GM18508 (cell line): ENCODE measurements at regions not wholly inside any gene's neighbourhood (a gene's known extent, or its start where the extent isn't known, plus 50 kb on each side); places are given as distances from the start of the nearest gene placed in this dataset.
"Not testable (repeated sequence)": the region's sequence is repeated elsewhere in the genome, so short reads cannot be mapped to it uniquely, and the experiment has no call there.

ENCODE experiments used
- ATAC-seq: cut with Tn5 transposase; IDR thresholded peaks from one replicate; pipeline ENCODE4 v1.9.1; 2021; ENCODE audit warnings: moderate number of reproducible peaks; ENCODE audit not compliant: insufficient read depth, unreplicated experiment

GRCh38 chr2:191476901-191477300 lies 201.0 kb upstream of the NABP1 start:
- no peak for ATAC-seq

GRCh38 chr2:191478799-191479679 lies 198.9 kb upstream of the NABP1 start:
- ATAC-seq = no peak

- ATAC-seq = no peak
Observed at GRCh38 chr2:191479680-191480023, 198.3 kb upstream of the NABP1 start.

- no peak for ATAC-seq
Observed at GRCh38 chr2:191481305-191482070, 196.4 kb upstream of the NABP1 start.

GRCh38 chr2:191483117-191483516 lies 194.8 kb upstream of the NABP1 start:
- ATAC-seq = no peak

GRCh38 chr2:191486584-191487320 lies 191.2 kb upstream of the NABP1 start:
- no peak for ATAC-seq

- ATAC-seq = no peak
Observed at GRCh38 chr2:191488135-191488534, 189.8 kb upstream of the NABP1 start.

GRCh38 chr2:191489177-191489576 lies 188.8 kb upstream of the NABP1 start:
- no peak for ATAC-seq

GRCh38 chr2:191496838-191497237 lies 181.1 kb upstream of the NABP1 start:
- no peak for ATAC-seq

- ATAC-seq = no peak
Observed at GRCh38 chr2:191497822-191498221, 180.1 kb upstream of the NABP1 start.

- ATAC-seq = no peak
Observed at GRCh38 chr2:191499050-191499449, 178.9 kb upstream of the NABP1 start.

- ATAC-seq = no peak
Observed at GRCh38 chr2:191499874-191500565, 177.9 kb upstream of the NABP1 start.

GRCh38 chr2:191500566-191500883 lies 177.4 kb upstream of the NABP1 start:
- ATAC-seq = no peak

- ATAC-seq = no peak
Observed at GRCh38 chr2:191500884-191501560, 176.9 kb upstream of the NABP1 start.

- no peak for ATAC-seq
Observed at GRCh38 chr2:191501561-191502168, 176.3 kb upstream of the NABP1 start.

GRCh38 chr2:191506515-191506914 lies 171.4 kb upstream of the NABP1 start:
- no peak for ATAC-seq

GRCh38 chr2:191507252-191507853 lies 170.6 kb upstream of the NABP1 start:
- not testable (repeated sequence) for ATAC-seq

GRCh38 chr2:191508738-191509137 lies 169.2 kb upstream of the NABP1 start:
- no peak for ATAC-seq

GRCh38 chr2:191512216-191512835 lies 165.6 kb upstream of the NABP1 start:
- ATAC-seq = no peak
